ENCODE measurements at regions not wholly inside any gene's neighbourhood (a gene's known extent, or its start where the extent isn't known, plus 50 kb on each side); places are given as distances from the start of the nearest gene placed in this dataset.

DNA sequence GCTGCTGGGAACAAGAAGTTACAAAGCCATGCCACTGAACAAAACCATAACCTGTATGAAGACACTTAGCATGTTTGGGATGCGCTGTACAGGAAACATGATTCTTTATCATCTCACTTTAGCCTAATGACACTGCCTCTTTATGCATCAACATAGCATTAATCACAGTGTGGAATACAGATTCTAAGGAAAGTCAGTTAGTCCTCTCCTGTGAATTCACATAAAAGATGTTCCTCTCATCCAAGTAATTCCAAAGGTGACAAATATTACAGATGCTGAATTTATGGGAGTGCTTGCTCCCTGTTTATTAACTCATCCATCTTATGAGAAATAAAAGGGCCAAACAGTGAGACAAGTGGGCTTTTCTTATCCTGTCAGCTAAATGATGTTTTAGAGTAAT is 1677.7 kb downstream of the EFNA5 start (continued):
- TF ChIP-seq, protein P1, sequence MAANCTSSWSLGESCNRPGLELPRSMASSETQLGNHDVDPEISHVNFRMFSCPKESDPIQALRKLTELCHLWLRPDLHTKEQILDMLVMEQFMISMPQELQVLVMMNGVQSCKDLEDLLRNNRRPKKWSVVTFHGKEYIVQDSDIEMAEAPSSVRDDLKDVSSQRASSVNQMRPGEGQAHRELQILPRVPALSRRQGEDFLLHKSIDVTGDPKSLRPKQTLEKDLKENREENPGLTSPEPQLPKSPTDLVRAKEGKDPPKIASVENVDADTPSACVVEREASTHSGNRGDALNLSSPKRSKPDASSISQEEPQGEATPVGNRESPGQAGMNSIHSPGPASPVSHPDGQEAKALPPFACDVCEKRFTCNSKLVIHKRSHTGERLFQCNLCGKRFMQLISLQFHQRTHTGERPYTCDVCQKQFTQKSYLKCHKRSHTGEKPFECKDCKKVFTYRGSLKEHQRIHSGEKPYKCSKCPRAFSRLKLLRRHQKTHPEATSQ (tag by site-specific recombination; IDR thresholded peaks at IDR 0.05) = no peak
- TF ChIP-seq, protein P2, sequence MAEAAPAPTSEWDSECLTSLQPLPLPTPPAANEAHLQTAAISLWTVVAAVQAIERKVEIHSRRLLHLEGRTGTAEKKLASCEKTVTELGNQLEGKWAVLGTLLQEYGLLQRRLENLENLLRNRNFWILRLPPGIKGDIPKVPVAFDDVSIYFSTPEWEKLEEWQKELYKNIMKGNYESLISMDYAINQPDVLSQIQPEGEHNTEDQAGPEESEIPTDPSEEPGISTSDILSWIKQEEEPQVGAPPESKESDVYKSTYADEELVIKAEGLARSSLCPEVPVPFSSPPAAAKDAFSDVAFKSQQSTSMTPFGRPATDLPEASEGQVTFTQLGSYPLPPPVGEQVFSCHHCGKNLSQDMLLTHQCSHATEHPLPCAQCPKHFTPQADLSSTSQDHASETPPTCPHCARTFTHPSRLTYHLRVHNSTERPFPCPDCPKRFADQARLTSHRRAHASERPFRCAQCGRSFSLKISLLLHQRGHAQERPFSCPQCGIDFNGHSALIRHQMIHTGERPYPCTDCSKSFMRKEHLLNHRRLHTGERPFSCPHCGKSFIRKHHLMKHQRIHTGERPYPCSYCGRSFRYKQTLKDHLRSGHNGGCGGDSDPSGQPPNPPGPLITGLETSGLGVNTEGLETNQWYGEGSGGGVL (tag by site-specific recombination; IDR thresholded peaks at IDR 0.05) = no peak

DNA sequence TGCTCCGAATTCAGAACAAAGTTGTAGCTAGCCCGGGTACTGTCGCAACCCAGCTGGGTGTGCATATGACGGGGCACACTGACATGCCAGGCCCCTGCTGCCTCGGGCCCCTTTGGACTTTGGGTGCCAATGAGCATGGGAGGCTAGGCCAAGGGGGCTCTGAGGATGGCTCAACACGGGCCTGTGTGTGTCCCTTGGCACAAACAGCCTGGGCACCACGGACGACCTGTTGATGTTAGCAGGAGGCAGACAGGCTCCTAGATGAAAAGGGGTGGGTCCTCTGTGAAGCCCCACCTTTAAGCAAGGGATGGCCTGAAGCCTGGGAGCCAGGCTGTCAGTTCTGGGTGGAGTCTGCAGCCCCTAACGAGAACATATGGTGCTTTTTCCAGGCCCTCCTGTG is 1688.2 kb downstream of the EFNA5 start:
- no peaks in the 10 kb centered on the region for H3K9me3 ChIP-seq (ENCODE audit: control insufficient read depth, insufficient read depth, low read depth, low read length)
- no peak for TF ChIP-seq ZNF214 (tag by site-specific recombination; IDR thresholded peaks at IDR 0.05; ENCODE audit: borderline replicate concordance)
- TF ChIP-seq ZXDB (tag by site-specific recombination; IDR thresholded peaks at IDR 0.05) = no peak
- TF ChIP-seq, protein P3, sequence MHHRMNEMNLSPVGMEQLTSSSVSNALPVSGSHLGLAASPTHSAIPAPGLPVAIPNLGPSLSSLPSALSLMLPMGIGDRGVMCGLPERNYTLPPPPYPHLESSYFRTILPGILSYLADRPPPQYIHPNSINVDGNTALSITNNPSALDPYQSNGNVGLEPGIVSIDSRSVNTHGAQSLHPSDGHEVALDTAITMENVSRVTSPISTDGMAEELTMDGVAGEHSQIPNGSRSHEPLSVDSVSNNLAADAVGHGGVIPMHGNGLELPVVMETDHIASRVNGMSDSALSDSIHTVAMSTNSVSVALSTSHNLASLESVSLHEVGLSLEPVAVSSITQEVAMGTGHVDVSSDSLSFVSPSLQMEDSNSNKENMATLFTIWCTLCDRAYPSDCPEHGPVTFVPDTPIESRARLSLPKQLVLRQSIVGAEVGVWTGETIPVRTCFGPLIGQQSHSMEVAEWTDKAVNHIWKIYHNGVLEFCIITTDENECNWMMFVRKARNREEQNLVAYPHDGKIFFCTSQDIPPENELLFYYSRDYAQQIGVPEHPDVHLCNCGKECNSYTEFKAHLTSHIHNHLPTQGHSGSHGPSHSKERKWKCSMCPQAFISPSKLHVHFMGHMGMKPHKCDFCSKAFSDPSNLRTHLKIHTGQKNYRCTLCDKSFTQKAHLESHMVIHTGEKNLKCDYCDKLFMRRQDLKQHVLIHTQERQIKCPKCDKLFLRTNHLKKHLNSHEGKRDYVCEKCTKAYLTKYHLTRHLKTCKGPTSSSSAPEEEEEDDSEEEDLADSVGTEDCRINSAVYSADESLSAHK (tag by site-specific recombination; IDR thresholded peaks at IDR 0.05) = no peak
- no peak for TF ChIP-seq ZNF544 (tag by site-specific recombination; IDR thresholded peaks at IDR 0.05)
- TF ChIP-seq KLF9 (tag by site-specific recombination; IDR thresholded peaks at IDR 0.05; ENCODE audit: low read depth) = no peak
- CTCF ChIA-PET = no interaction called here
- POLR2A ChIA-PET = no interaction called here
- H3K4me3 ChIP-seq (ENCODE audit: low read depth, low read length) = no peak overlapping the region
- no peaks in the 10 kb centered on the region for H3K4me1 ChIP-seq (ENCODE audit: control insufficient read depth, insufficient read depth, low read length)
- H3K36me3 ChIP-seq (ENCODE audit: control insufficient read depth in 2 of 2, insufficient read depth in 1 of 2, low read length in 2 of 2) = no peaks in the 10 kb centered on the region
- no peak overlapping the region for H3K27ac ChIP-seq (ENCODE audit: extremely low read depth, low read depth, low read length)

DNA sequence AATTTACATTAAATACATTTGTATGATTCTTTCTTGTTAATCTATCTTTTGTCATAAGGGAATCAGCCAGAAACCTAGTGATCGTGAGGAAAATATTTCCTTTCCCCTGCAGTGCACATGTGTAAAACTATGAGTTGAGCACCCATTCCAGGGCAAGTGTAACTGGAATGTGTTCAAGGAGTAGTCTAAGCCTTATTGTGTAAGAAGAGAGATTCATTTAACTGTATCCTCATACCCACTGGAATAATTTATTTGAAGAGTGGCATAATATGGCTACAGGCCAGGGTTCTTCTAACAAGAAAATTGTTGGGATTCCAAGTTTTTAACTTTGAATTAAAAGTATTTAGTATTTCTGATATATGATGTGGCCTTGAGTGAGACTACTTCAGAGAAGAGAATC is 1692.7 kb downstream of the EFNA5 start:
- ChIA-PET CTCF (no interaction called here), POLR2A (no interaction called here)
- H3K36me3 ChIP-seq (ENCODE audit: control insufficient read depth in 2 of 2, insufficient read depth in 1 of 2, low read length in 2 of 2) = no peaks in the 10 kb centered on the region
- no peak overlapping the region for H3K4me3 ChIP-seq (ENCODE audit: low read depth, low read length)
- no peak for TF ChIP-seq ZNF76 (tag by site-specific recombination; IDR thresholded peaks at IDR 0.05; ENCODE audit: borderline replicate concordance, low read depth)
- TF ChIP-seq, protein P4, sequence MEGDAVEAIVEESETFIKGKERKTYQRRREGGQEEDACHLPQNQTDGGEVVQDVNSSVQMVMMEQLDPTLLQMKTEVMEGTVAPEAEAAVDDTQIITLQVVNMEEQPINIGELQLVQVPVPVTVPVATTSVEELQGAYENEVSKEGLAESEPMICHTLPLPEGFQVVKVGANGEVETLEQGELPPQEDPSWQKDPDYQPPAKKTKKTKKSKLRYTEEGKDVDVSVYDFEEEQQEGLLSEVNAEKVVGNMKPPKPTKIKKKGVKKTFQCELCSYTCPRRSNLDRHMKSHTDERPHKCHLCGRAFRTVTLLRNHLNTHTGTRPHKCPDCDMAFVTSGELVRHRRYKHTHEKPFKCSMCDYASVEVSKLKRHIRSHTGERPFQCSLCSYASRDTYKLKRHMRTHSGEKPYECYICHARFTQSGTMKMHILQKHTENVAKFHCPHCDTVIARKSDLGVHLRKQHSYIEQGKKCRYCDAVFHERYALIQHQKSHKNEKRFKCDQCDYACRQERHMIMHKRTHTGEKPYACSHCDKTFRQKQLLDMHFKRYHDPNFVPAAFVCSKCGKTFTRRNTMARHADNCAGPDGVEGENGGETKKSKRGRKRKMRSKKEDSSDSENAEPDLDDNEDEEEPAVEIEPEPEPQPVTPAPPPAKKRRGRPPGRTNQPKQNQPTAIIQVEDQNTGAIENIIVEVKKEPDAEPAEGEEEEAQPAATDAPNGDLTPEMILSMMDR (tag by site-specific recombination; IDR thresholded peaks at IDR 0.05) = no peak
- no peak for TF ChIP-seq ZNF404 (tag by site-specific recombination; IDR thresholded peaks at IDR 0.05)
- H3K9me3 ChIP-seq (ENCODE audit: control insufficient read depth, insufficient read depth, low read depth, low read length) = no peaks in the 10 kb centered on the region
- no peaks in the 10 kb centered on the region for H3K4me1 ChIP-seq (ENCODE audit: control insufficient read depth, insufficient read depth, low read length)
- H3K27ac ChIP-seq (ENCODE audit: extremely low read depth, low read depth, low read length) = no peak overlapping the region

DNA sequence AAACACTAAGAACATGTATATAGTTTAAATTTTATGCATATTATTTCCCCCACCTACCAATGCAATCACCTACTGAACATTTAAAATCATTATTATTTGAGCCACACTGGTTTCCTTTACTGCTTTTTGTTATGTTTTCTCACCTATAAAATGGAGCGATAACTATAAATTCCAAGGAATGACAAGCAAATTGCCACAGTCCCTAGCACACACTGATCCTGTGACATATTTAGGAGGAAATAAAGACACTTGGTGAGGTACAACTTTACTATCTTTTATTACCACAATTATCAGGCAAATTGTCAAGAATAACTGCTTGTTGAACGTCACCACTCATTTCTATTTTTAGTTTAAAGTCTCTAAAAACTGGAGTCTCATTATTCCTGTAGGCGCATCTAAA is 1693.6 kb downstream of the EFNA5 start:
- Histone ChIP-seq H3K4me3 (ENCODE audit: low read depth, low read length) (no peak overlapping the region), H3K36me3 (ENCODE audit: control insufficient read depth in 2 of 2, insufficient read depth in 1 of 2, low read length in 2 of 2) (no peaks in the 10 kb centered on the region), H3K27ac (ENCODE audit: extremely low read depth, low read depth, low read length) (no peak overlapping the region), H3K4me1 (ENCODE audit: control insufficient read depth, insufficient read depth, low read length) (no peaks in the 10 kb centered on the region), H3K9me3 (ENCODE audit: control insufficient read depth, insufficient read depth, low read depth, low read length) (no peaks in the 10 kb centered on the region)
- ChIA-PET CTCF (no interaction called here), POLR2A (no interaction called here)
- TF ChIP-seq, protein P5, sequence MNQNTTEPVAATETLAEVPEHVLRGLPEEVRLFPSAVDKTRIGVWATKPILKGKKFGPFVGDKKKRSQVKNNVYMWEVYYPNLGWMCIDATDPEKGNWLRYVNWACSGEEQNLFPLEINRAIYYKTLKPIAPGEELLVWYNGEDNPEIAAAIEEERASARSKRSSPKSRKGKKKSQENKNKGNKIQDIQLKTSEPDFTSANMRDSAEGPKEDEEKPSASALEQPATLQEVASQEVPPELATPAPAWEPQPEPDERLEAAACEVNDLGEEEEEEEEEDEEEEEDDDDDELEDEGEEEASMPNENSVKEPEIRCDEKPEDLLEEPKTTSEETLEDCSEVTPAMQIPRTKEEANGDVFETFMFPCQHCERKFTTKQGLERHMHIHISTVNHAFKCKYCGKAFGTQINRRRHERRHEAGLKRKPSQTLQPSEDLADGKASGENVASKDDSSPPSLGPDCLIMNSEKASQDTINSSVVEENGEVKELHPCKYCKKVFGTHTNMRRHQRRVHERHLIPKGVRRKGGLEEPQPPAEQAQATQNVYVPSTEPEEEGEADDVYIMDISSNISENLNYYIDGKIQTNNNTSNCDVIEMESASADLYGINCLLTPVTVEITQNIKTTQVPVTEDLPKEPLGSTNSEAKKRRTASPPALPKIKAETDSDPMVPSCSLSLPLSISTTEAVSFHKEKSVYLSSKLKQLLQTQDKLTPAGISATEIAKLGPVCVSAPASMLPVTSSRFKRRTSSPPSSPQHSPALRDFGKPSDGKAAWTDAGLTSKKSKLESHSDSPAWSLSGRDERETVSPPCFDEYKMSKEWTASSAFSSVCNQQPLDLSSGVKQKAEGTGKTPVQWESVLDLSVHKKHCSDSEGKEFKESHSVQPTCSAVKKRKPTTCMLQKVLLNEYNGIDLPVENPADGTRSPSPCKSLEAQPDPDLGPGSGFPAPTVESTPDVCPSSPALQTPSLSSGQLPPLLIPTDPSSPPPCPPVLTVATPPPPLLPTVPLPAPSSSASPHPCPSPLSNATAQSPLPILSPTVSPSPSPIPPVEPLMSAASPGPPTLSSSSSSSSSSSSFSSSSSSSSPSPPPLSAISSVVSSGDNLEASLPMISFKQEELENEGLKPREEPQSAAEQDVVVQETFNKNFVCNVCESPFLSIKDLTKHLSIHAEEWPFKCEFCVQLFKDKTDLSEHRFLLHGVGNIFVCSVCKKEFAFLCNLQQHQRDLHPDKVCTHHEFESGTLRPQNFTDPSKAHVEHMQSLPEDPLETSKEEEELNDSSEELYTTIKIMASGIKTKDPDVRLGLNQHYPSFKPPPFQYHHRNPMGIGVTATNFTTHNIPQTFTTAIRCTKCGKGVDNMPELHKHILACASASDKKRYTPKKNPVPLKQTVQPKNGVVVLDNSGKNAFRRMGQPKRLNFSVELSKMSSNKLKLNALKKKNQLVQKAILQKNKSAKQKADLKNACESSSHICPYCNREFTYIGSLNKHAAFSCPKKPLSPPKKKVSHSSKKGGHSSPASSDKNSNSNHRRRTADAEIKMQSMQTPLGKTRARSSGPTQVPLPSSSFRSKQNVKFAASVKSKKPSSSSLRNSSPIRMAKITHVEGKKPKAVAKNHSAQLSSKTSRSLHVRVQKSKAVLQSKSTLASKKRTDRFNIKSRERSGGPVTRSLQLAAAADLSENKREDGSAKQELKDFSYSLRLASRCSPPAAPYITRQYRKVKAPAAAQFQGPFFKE (tag by site-specific recombination; IDR thresholded peaks at IDR 0.05; ENCODE audit: borderline replicate concordance) = no peak
- TF ChIP-seq, protein P6, sequence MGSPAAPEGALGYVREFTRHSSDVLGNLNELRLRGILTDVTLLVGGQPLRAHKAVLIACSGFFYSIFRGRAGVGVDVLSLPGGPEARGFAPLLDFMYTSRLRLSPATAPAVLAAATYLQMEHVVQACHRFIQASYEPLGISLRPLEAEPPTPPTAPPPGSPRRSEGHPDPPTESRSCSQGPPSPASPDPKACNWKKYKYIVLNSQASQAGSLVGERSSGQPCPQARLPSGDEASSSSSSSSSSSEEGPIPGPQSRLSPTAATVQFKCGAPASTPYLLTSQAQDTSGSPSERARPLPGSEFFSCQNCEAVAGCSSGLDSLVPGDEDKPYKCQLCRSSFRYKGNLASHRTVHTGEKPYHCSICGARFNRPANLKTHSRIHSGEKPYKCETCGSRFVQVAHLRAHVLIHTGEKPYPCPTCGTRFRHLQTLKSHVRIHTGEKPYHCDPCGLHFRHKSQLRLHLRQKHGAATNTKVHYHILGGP (tag by site-specific recombination; IDR thresholded peaks at IDR 0.05) = no peak
- no peak for TF ChIP-seq ZFHX2 (tag by site-specific recombination; conservative IDR thresholded peaks at IDR 0.05)

Measured in HEK293 (cell line).